Endothelial cell (in vitro differentiated cells): ENCODE measurements at regions not wholly inside any gene's neighbourhood (a gene's known extent, or its start where the extent isn't known, plus 50 kb on each side); places are given as distances from the start of the nearest gene placed in this dataset.

Experiments used
- DNase-seq: peaks from one replicate; pipeline ENCODE4 v3.0.0; 2021; ENCODE audit warnings: low spot score
- H3K27ac Mint-ChIP-seq: one replicate; pipeline ENCODE4 v1.8.0; 2021; ENCODE audit warnings: mixed read lengths, inconsistent platforms; ENCODE audit not compliant: unreplicated experiment
- H3K27me3 Mint-ChIP-seq: one replicate; pipeline ENCODE4 v1.8.0; 2021; ENCODE audit warnings: mild to moderate bottlenecking, moderate library complexity, mixed read lengths, inconsistent platforms; ENCODE audit not compliant: unreplicated experiment
- H3K36me3 Mint-ChIP-seq: one replicate; pipeline ENCODE4 v1.8.0; 2021; ENCODE audit warnings: mild to moderate bottlenecking, low read depth, mixed read lengths, inconsistent platforms; ENCODE audit not compliant: unreplicated experiment
- H3K4me1 Mint-ChIP-seq: one replicate; pipeline ENCODE4 v1.8.0; 2021; ENCODE audit warnings: mild to moderate bottlenecking, mixed read lengths, inconsistent platforms; ENCODE audit not compliant: unreplicated experiment
- H3K4me3 Mint-ChIP-seq: one replicate; pipeline ENCODE4 v1.8.0; 2021; ENCODE audit warnings: mild to moderate bottlenecking, mixed read lengths, inconsistent platforms; ENCODE audit not compliant: unreplicated experiment
- H3K9me3 Mint-ChIP-seq: one replicate; pipeline ENCODE4 v1.8.0; 2021; ENCODE audit warnings: mixed read lengths, inconsistent platforms; ENCODE audit not compliant: unreplicated experiment
- CTCF ChIP-seq: fragments of 200-600 bp; sonication (generic); IDR thresholded peaks from one replicate; pipeline ENCODE4 v1.5.0; 2021; ENCODE audit warnings: antibody characterized with exemption; ENCODE audit not compliant: unreplicated experiment

GRCh38 chr9:85114799-85115198 lies 445.3 kb downstream of the NTRK2 start:
- no peaks in the 10 kb centered on the region for H3K4me1 Mint-ChIP-seq
- no peak for TF ChIP-seq CTCF
- H3K36me3 Mint-ChIP-seq = no peaks in the 10 kb centered on the region
- H3K27ac Mint-ChIP-seq = no peak overlapping the region
- H3K27me3 Mint-ChIP-seq = no peaks in the 10 kb centered on the region
- H3K9me3 Mint-ChIP-seq = no peaks in the 10 kb centered on the region
- H3K4me3 Mint-ChIP-seq = no peak overlapping the region
- no peak for DNase-seq

- no peaks in the 10 kb centered on the region for H3K27me3 Mint-ChIP-seq
- TF ChIP-seq CTCF = no peak
- no peaks in the 10 kb centered on the region for H3K36me3 Mint-ChIP-seq
- H3K4me1 Mint-ChIP-seq = no peaks in the 10 kb centered on the region
- H3K4me3 Mint-ChIP-seq = no peak overlapping the region
- H3K9me3 Mint-ChIP-seq = no peaks in the 10 kb centered on the region
- no peak overlapping the region for H3K27ac Mint-ChIP-seq
- no peak for DNase-seq
Observed at GRCh38 chr9:85112933-85113418, 443.4 kb downstream of the NTRK2 start.

- Mint-ChIP-seq H3K27ac (no peak overlapping the region), H3K36me3 (no peaks in the 10 kb centered on the region)
- DNase-seq = no peak
Observed at GRCh38 chr9:85112391-85112790, 442.9 kb downstream of the NTRK2 start.

GRCh38 chr9:85108746-85109145 lies 439.2 kb downstream of the NTRK2 start:
- H3K4me3 Mint-ChIP-seq = no peak overlapping the region
- no peaks in the 10 kb centered on the region for H3K9me3 Mint-ChIP-seq
- TF ChIP-seq CTCF = no peak
- DNase-seq = no peak
- no peaks in the 10 kb centered on the region for H3K4me1 Mint-ChIP-seq
- H3K27ac Mint-ChIP-seq = no peak overlapping the region
- H3K27me3 Mint-ChIP-seq = no peaks in the 10 kb centered on the region
- no peaks in the 10 kb centered on the region for H3K36me3 Mint-ChIP-seq

More at GRCh38 chr9:85112391-85112790, 442.9 kb downstream of the NTRK2 start:
- TF ChIP-seq CTCF = no peak
- Mint-ChIP-seq H3K4me1 (no peaks in the 10 kb centered on the region), H3K27me3 (no peaks in the 10 kb centered on the region), H3K9me3 (no peaks in the 10 kb centered on the region), H3K4me3 (no peak overlapping the region)

- Mint-ChIP-seq H3K4me1 (no peaks in the 10 kb centered on the region), H3K27me3 (no peaks in the 10 kb centered on the region), H3K27ac (no peak overlapping the region), H3K4me3 (no peak overlapping the region), H3K36me3 (no peaks in the 10 kb centered on the region), H3K9me3 (no peaks in the 10 kb centered on the region)
- DNase-seq = no peak
- TF ChIP-seq CTCF = no peak
Observed at GRCh38 chr9:85108229-85108628, 438.7 kb downstream of the NTRK2 start.
